ENCODE measurements at regions not wholly inside any gene's neighbourhood (a gene's known extent, or its start where the extent isn't known, plus 50 kb on each side); places are given as distances from the start of the nearest gene placed in this dataset.
A peak's percentile ranks its signal among the peaks of the same experiment; 100 is the strongest.

DNA sequence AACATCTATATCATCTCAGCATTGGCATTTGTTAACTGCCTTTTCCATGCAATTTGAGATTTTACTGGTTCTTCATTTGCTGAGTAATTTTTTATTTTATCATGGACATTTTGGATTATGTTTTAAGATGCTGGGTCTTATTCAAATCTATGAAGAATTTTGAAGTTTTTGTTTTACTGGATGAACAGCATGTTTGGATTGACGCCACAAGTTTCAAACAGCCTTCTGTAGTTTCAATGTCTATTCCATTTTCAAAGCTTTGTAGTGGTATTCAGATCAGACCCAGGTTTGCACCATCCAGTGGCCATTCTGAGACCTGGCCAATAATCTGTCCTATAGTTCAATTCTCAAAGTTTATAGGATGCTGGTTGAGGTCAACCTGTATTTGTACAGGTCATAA lies 148.4 kb upstream of the STMND1 start (continued):
- TF ChIP-seq ZNF766 (CRISPR knock-in tag; conservative IDR thresholded peaks at IDR 0.05) (no peak), ZC3H4 (CRISPR knock-in tag; IDR thresholded peaks at IDR 0.05; ENCODE audit: borderline replicate concordance) (no peak), ERF (CRISPR knock-in tag; IDR thresholded peaks at IDR 0.05) (no peak)

DNA sequence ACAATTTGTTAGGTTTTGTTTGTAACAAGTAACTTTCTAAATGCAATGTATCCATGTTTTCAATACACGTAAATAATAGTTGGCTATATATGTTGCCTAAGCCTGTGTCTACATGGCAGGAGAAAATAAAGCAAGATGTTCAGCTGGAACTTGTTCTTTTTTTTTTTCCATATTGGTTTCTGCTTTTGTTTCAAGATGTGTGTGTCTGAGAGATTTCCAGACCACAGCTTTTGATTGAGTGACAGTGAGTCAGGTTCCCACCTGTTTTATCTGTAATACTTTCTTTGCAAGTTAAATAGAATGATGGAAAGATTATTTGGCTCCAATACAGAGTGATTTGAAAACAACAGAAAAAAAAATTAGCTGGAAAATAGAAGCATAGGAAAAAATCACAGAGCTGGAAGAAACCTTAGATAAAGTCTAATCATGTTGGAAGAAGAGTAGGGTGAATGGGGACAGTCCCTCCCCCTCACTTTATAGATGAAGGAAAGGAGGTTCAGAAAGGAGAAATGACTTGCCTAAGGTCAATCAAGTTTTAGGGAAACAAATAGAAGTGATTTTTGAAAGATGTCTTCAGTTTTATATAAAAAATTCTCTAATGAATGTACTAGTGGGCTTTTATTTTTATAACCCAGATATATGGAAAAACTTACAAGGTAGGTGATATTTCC lies 150.9 kb upstream of the STMND1 start:
- 5% methylated on average over 1 of the region's 1 CpG for WGBS (ENCODE audit: insufficient coverage, low coverage, missing lambda C conversion rate)
- no peak overlapping the region for H3K27ac ChIP-seq (ENCODE audit: extremely low read depth, low read depth, low read length)
- no peaks in the 10 kb centered on the region; a peak in 2 of 5 replicates for H3K4me1 ChIP-seq (replicated peaks in 1 of 2; ENCODE audit: control insufficient read depth in 2 of 2, insufficient read depth in 2 of 2, low read length in 2 of 2)
- POLR2A ChIA-PET: no interaction called here
- H3K9me1 ChIP-seq (ENCODE audit: control insufficient read depth, insufficient read depth, low read length): no peaks in the 10 kb centered on the region
- no peaks in the 10 kb centered on the region for H3K9me3 ChIP-seq (replicated peaks; ENCODE audit: control insufficient read depth, insufficient read depth, low read depth, low read length)
- intact Hi-C loops (cut with micrococcal nuclease): loop anchor here (10.0 kb wide), 1 partner anchor 116 kb away; no protein-coding TSS in a partner anchor
- H3K36me3 ChIP-seq (ENCODE audit: control insufficient read depth, insufficient read depth, low read length): no peaks in the 10 kb centered on the region
- no TSS peak for BruUV-seq (replicated peaks)
- H3K4me3 ChIP-seq: no peak overlapping the region
- in situ Hi-C loops (cut with MboI): no loop called here
- no peak overlapping the region for H3K4me2 ChIP-seq (ENCODE audit: insufficient read depth, low read length)
- no peaks in the 10 kb centered on the region for H4K20me1 ChIP-seq (replicated peaks; ENCODE audit: control insufficient read depth, insufficient read depth, low read length)
- no peaks in the 10 kb centered on the region for H3K79me2 ChIP-seq (ENCODE audit: control insufficient read depth, insufficient read depth, low read length)
- no peak for TF ChIP-seq SIRT6 (IDR thresholded peaks at IDR 0.05; ENCODE audit: low read depth, low read length)
- TF ChIP-seq, protein P1, sequence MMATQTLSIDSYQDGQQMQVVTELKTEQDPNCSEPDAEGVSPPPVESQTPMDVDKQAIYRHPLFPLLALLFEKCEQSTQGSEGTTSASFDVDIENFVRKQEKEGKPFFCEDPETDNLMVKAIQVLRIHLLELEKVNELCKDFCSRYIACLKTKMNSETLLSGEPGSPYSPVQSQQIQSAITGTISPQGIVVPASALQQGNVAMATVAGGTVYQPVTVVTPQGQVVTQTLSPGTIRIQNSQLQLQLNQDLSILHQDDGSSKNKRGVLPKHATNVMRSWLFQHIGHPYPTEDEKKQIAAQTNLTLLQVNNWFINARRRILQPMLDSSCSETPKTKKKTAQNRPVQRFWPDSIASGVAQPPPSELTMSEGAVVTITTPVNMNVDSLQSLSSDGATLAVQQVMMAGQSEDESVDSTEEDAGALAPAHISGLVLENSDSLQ (IDR thresholded peaks at IDR 0.05): peak; percentile 41; the same call in 1 of the 2 replicates
- CTCF ChIA-PET (ENCODE audit: low intra/inter-chr PET ratio): no interaction called here
- 0 out of 5 replicates have a peak, but pooled peaks cover 0 to 2% of the 10 kb centered on the region in 2 experiments for H3K27me3 ChIP-seq (ENCODE audit: control insufficient read depth in 2 of 2, insufficient read depth in 2 of 2, low read length in 2 of 2)
- FAIRE-seq (no peak), ATAC-seq (no peak), DNase-seq (ENCODE audit: extremely low read depth in 1 of 4, low spot score in 3 of 4) (no peak)
- H3K9ac ChIP-seq (ENCODE audit: insufficient read depth in 1 of 2, low read depth in 2 of 2, low read length in 2 of 2): no peak overlapping the region
- H2AFZ ChIP-seq (ENCODE audit: low read depth, low read length): no peak overlapping the region

Data from K562 (cell line).